ENCODE measurements at regions not wholly inside any gene's neighbourhood (a gene's known extent, or its start where the extent isn't known, plus 50 kb on each side); places are given as distances from the start of the nearest gene placed in this dataset.

GRCh38 chr20:60693496-60694133 is 558.4 kb upstream of the CDH4 start:
- no peak for DNase-seq (ENCODE audit: low spot score)

GRCh38 chr20:60694763-60695162 is 557.3 kb upstream of the CDH4 start:
- DNase-seq (ENCODE audit: low spot score), result no peak

GRCh38 chr20:60695226-60696000 is 556.6 kb upstream of the CDH4 start:
- no peak for DNase-seq (ENCODE audit: low spot score)

- DNase-seq (ENCODE audit: low spot score), result no peak
Observed at GRCh38 chr20:60697252-60697651, 554.8 kb upstream of the CDH4 start.

GRCh38 chr20:60700728-60701127 is 551.3 kb upstream of the CDH4 start:
- no peak for DNase-seq (ENCODE audit: low spot score)

- no peak for DNase-seq (ENCODE audit: low spot score)
Observed at GRCh38 chr20:60704147-60704546, 547.9 kb upstream of the CDH4 start.

GRCh38 chr20:60713396-60713795 is 538.7 kb upstream of the CDH4 start:
- no peak for DNase-seq (ENCODE audit: low spot score)

GRCh38 chr20:60715172-60715571 is 536.9 kb upstream of the CDH4 start:
- DNase-seq (ENCODE audit: low spot score), result no peak

GRCh38 chr20:60718743-60719480 is 533.1 kb upstream of the CDH4 start:
- no peak for DNase-seq (ENCODE audit: low spot score)

GRCh38 chr20:60725311-60725906 is 526.7 kb upstream of the CDH4 start:
- DNase-seq (ENCODE audit: low spot score), result no peak

GRCh38 chr20:60727425-60727824 is 524.6 kb upstream of the CDH4 start:
- no peak for DNase-seq (ENCODE audit: low spot score)

- no peak for DNase-seq (ENCODE audit: low spot score)
Observed at GRCh38 chr20:60728705-60729104, 523.4 kb upstream of the CDH4 start.

- no peak for DNase-seq (ENCODE audit: low spot score)
Observed at GRCh38 chr20:60729135-60729900, 522.7 kb upstream of the CDH4 start.

- DNase-seq (ENCODE audit: low spot score), result no peak
Observed at GRCh38 chr20:60732322-60732721, 519.7 kb upstream of the CDH4 start.

- DNase-seq (ENCODE audit: low spot score), result no peak
Observed at GRCh38 chr20:60748086-60748485, 504.0 kb upstream of the CDH4 start.

GRCh38 chr20:60749804-60750602 is 502.1 kb upstream of the CDH4 start:
- no peak for DNase-seq (ENCODE audit: low spot score)

GRCh38 chr20:60750909-60751308 is 501.2 kb upstream of the CDH4 start:
- no peak for DNase-seq (ENCODE audit: low spot score)

GRCh38 chr20:60751826-60752225 is 500.2 kb upstream of the CDH4 start:
- no peak for DNase-seq (ENCODE audit: low spot score)

GRCh38 chr20:60752741-60753420 is 499.2 kb upstream of the CDH4 start:
- no peak for DNase-seq (ENCODE audit: low spot score)

- DNase-seq (ENCODE audit: low spot score), result no peak
Observed at GRCh38 chr20:60754856-60755255, 497.2 kb upstream of the CDH4 start.
